Mesenchymal stem cell (in vitro differentiated cells and primary cell): ENCODE measurements at regions not wholly inside any gene's neighbourhood (a gene's known extent, or its start where the extent isn't known, plus 50 kb on each side); places are given as distances from the start of the nearest gene placed in this dataset.

Experiments used
- DNase-seq: peaks from one replicate; pipeline ENCODE4 v3.0.0-alpha.2; 2013
- H2AFZ ChIP-seq: one replicate; pipeline ENCODE4 v1.6.1; 2013; ENCODE audit warnings: low read depth, mild to moderate bottlenecking, control low read depth, inconsistent platforms, low read length, moderate library complexity
- H2AK5ac ChIP-seq: 2 replicates; pipeline ENCODE4 v1.6.1; 2013; ENCODE audit warnings: low read length, moderate library complexity, mild to moderate bottlenecking, inconsistent platforms; ENCODE audit not compliant: severe bottlenecking
- H2BK120ac ChIP-seq: one replicate; pipeline ENCODE4 v1.6.1; 2013; ENCODE audit warnings: low read depth, mild to moderate bottlenecking, inconsistent platforms, low read length, moderate library complexity
- H2BK12ac ChIP-seq, 2 experiments: one replicate each; pipeline ENCODE4 v1.6.1; 2013; ENCODE audit warnings: inconsistent platforms in 2 of 2, low read length in 2 of 2, mild to moderate bottlenecking in 2 of 2, moderate library complexity in 2 of 2, control low read depth in 1 of 2
- H2BK15ac ChIP-seq: one replicate; pipeline ENCODE4 v1.6.1; 2013; ENCODE audit warnings: mild to moderate bottlenecking, low read depth, inconsistent platforms; ENCODE audit not compliant: poor library complexity, severe bottlenecking
- H2BK5ac ChIP-seq: 2 replicates; pipeline ENCODE4 v1.6.1; 2013; ENCODE audit warnings: low read depth, mild to moderate bottlenecking, low read length, control low read depth, inconsistent platforms; ENCODE audit not compliant: poor library complexity, severe bottlenecking
- H3K14ac ChIP-seq, 2 experiments: one replicate each; pipeline ENCODE4 v1.6.1; 2013; ENCODE audit warnings: inconsistent platforms in 2 of 2, low read length in 2 of 2, control low read depth in 1 of 2, mild to moderate bottlenecking in 1 of 2, moderate library complexity in 1 of 2
- H3K18ac ChIP-seq, 2 experiments: one replicate each; pipeline ENCODE4 v1.6.1; 2013; ENCODE audit warnings: inconsistent platforms in 2 of 2, low read length in 2 of 2, control low read depth in 1 of 2, low read depth in 1 of 2, mild to moderate bottlenecking in 1 of 2
- H3K23ac ChIP-seq, 2 experiments: one replicate each; pipeline ENCODE4 v1.6.1; 2013; ENCODE audit warnings: inconsistent platforms in 2 of 2, low read length in 2 of 2, mild to moderate bottlenecking in 2 of 2, moderate library complexity in 2 of 2, control low read depth in 1 of 2
- H3K27ac ChIP-seq: 2 replicates; pipeline ENCODE4 v1.5.1; 2013; ENCODE audit warnings: mild to moderate bottlenecking, moderate library complexity, low read length, control low read depth, inconsistent platforms; ENCODE audit not compliant: poor library complexity, severe bottlenecking
- H3K27me3 ChIP-seq, 2 experiments: 2 replicates each; pipeline versions ENCODE4 v1.6.1 to v1.7.0; 2013; ENCODE audit warnings: low read length in 2 of 2, mild to moderate bottlenecking in 2 of 2, moderate library complexity in 2 of 2, control low read depth in 1 of 2, inconsistent platforms in 1 of 2; ENCODE audit not compliant: control insufficient read depth in 1 of 2, insufficient read depth in 1 of 2
- H3K36me3 ChIP-seq, 2 experiments: 2 replicates each; pipeline versions ENCODE4 v1.6.1 to v1.7.0; 2013; ENCODE audit warnings: low read length in 2 of 2, control low read depth in 1 of 2, inconsistent platforms in 1 of 2, low read depth in 1 of 2, mild to moderate bottlenecking in 1 of 2; ENCODE audit not compliant: insufficient read depth in 2 of 2, control insufficient read depth in 1 of 2
- H3K4ac ChIP-seq, 2 experiments: one replicate each; pipeline ENCODE4 v1.6.1; 2013; ENCODE audit warnings: inconsistent platforms in 2 of 2, low read length in 2 of 2, mild to moderate bottlenecking in 2 of 2, moderate library complexity in 2 of 2, control low read depth in 1 of 2, low read depth in 1 of 2
- H3K4me1 ChIP-seq: 2 replicates; pipeline ENCODE4 v1.6.1; 2013; ENCODE audit warnings: low read depth, low read length, control low read depth; ENCODE audit not compliant: control insufficient read depth, insufficient read depth
- H3K4me2 ChIP-seq: 2 replicates; pipeline ENCODE4 v1.6.1; 2013; ENCODE audit warnings: low read length, mild to moderate bottlenecking, inconsistent platforms; ENCODE audit not compliant: poor library complexity, severe bottlenecking
- H3K4me3 ChIP-seq, 2 experiments: 2 replicates each; pipeline versions ENCODE4 v1.5.1 to v1.7.0; 2013; ENCODE audit warnings: low read length in 2 of 2, mild to moderate bottlenecking in 2 of 2, control low read depth in 1 of 2, low read depth in 1 of 2; ENCODE audit not compliant: insufficient read depth in 1 of 2
- H3K79me1 ChIP-seq: replicated peaks from 2 replicates; pipeline ENCODE4 v1.6.1; 2013; ENCODE audit warnings: mild to moderate bottlenecking, control low read depth, low read length, inconsistent platforms; ENCODE audit not compliant: poor library complexity, severe bottlenecking
- H3K9ac ChIP-seq: 2 replicates; pipeline ENCODE4 v1.7.0; 2013; ENCODE audit warnings: mild to moderate bottlenecking, low read length, moderate library complexity
- H3K9me3 ChIP-seq: 2 replicates; pipeline ENCODE4 v1.7.0; 2013; ENCODE audit warnings: mild to moderate bottlenecking, low read length; ENCODE audit not compliant: control insufficient read depth
- H4K8ac ChIP-seq: one replicate; pipeline ENCODE4 v1.6.1; 2013; ENCODE audit warnings: inconsistent platforms, mild to moderate bottlenecking, low read length, moderate library complexity
- H4K91ac ChIP-seq: one replicate; pipeline ENCODE4 v1.6.1; 2013; ENCODE audit warnings: mild to moderate bottlenecking, low read length, inconsistent platforms
- WGBS: methylation state at CpG from one replicate; pipeline ENCODE4 v1.1.7; 2013; ENCODE audit warnings: mixed read lengths; 5-methylcytosine and 5-hydroxymethylcytosine counted together

DNA sequence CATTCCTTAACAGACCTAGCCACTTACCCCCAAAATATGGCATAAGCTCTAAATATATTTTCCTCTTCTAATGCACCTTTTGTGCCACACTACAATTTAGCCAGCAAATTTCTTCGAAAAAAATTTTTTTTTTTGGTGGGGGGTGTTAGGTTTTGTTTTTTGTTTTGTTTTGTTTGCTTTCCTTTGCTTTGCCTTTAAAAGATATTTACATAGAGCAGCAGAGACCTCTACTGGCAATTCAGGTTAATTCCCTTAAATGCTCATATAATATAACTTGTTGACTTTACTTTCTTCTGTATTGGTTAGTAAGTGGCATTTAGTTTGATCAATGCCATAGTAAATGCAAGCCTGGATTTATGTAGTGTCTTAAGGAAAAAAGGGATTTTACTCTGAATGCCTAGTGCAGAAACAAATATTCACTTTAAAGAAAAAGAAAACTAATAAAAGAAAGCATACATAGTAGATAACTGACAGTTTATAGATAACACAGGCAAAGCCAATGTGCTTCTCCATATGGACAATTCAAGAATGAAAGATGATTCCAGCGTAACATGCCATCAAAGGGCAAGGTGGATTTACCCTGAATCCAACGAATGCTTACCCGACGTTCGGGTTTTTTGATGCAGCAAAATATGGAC lies 1250.6 kb downstream of the GATA3 start:
- 81% methylated on average over 5 of the region's 6 CpGs for WGBS
- no peak overlapping the region for H3K4ac ChIP-seq
- peaks cover 0 to 10% of the 10 kb centered on the region in 2 experiments for H3K27me3 ChIP-seq
- no peak overlapping the region for H2BK12ac ChIP-seq
- no peaks in the 10 kb centered on the region for H3K36me3 ChIP-seq
- DNase-seq = peak; percentile 39
- H2BK120ac ChIP-seq = no peak overlapping the region
- H3K4me3 ChIP-seq = no peak overlapping the region
- no peak overlapping the region for H3K23ac ChIP-seq
- H3K18ac ChIP-seq = no peak overlapping the region
- H3K79me1 ChIP-seq = no peaks in the 10 kb centered on the region
- H3K4me2 ChIP-seq = no peak overlapping the region
- no peak overlapping the region for H2BK15ac ChIP-seq
- no peaks in the 10 kb centered on the region for H3K9me3 ChIP-seq
- H3K9ac ChIP-seq = no peak overlapping the region
- no peak overlapping the region for H4K8ac ChIP-seq
- H2AFZ ChIP-seq = no peak overlapping the region
- no peak overlapping the region for H4K91ac ChIP-seq
- H3K27ac ChIP-seq = no peak overlapping the region
- no peak overlapping the region for H3K14ac ChIP-seq
- no peaks in the 10 kb centered on the region for H3K4me1 ChIP-seq
- no peak overlapping the region for H2AK5ac ChIP-seq
- H2BK5ac ChIP-seq = no peak overlapping the region

DNA sequence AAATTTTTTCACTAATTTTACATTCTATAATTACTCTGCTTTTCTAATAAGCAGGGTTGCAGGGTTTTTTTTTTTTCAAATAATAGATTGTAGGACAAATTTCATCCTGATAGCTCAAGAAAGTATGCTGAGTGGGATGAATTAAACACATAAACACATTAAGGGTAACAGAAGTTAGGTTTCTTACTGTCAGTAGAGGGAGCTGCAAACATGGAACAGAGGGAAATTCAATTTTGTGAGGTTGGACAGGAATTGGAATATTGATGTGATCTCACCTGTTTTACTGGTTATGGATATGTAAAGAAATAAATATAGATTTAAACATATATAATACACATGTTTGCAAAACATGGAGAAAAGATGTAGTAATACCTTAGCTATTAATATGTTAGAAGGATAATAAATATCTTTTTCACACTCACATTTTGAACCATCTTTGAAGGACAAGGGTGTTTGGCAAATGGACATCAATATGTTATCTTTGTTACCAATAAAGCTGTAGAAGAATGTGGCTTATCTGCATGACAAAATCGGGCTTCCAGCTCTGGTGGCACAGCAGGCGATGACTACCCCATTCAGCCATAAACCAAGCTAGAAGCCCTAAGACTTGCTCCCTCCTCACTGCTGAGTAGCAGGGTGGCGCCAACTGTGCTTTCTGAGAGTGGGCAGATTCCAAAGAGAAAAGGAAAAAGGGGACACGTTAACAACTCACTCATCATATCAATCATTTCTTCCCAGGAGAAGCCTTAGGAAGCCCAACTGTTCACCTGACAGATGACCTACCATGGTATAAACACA lies 1257.4 kb downstream of the GATA3 start:
- no peak overlapping the region for H3K14ac ChIP-seq
- no peaks in the 10 kb centered on the region for H3K36me3 ChIP-seq
- no peak overlapping the region for H2AK5ac ChIP-seq
- no peak for DNase-seq
- no peak overlapping the region for H3K23ac ChIP-seq
- H2BK5ac ChIP-seq = no peak overlapping the region
- no peak overlapping the region for H2BK120ac ChIP-seq
- H3K9me3 ChIP-seq = no peaks in the 10 kb centered on the region
- H4K8ac ChIP-seq = no peak overlapping the region
- no peaks in the 10 kb centered on the region for H3K4me1 ChIP-seq
- no peak overlapping the region for H3K4ac ChIP-seq
- no peaks in the 10 kb centered on the region for H3K79me1 ChIP-seq
- peaks cover 5 to 8% of the 10 kb centered on the region in 2 experiments for H3K27me3 ChIP-seq
- no peak overlapping the region for H3K9ac ChIP-seq
- H2BK12ac ChIP-seq = no peak overlapping the region
- no peak overlapping the region for H3K18ac ChIP-seq
- no peak overlapping the region for H2AFZ ChIP-seq
- H2BK15ac ChIP-seq = no peak overlapping the region
- no peak overlapping the region for H4K91ac ChIP-seq
- H3K4me3 ChIP-seq = no peak overlapping the region
- 52% methylated on average over 3 of the region's 4 CpGs for WGBS
- H3K4me2 ChIP-seq = no peak overlapping the region
- no peak overlapping the region for H3K27ac ChIP-seq

DNA sequence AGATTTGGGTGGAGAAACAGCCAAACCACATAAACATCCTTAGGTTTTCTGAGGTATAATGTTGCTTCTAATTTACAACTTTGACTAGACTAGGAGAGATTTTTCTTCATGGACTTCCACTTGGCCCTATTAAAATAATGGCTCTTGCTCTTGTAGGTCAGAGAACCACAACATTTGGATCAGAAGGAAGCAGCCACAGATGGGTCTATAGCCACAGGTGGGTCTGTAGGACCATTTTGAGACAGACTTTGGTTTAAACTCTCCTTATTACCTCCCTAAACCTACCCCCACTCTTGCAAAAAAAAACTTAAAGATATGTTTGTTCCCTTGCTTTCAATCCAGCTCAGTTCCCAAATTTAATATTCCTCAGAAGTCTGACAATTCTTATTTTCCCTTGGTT lies 1260.8 kb downstream of the GATA3 start:
- no peaks in the 10 kb centered on the region for H3K4me1 ChIP-seq
- H3K27ac ChIP-seq = no peak overlapping the region
- H3K4ac ChIP-seq = no peak overlapping the region
- no peak overlapping the region for H3K14ac ChIP-seq
- H2AK5ac ChIP-seq = no peak overlapping the region
- no peak overlapping the region for H2BK15ac ChIP-seq
- H3K79me1 ChIP-seq = no peaks in the 10 kb centered on the region
- no peak overlapping the region for H3K18ac ChIP-seq
- no peak overlapping the region for H3K4me2 ChIP-seq
- H2AFZ ChIP-seq = no peak overlapping the region
- H3K9ac ChIP-seq = no peak overlapping the region
- H4K91ac ChIP-seq = no peak overlapping the region
- H3K23ac ChIP-seq = no peak overlapping the region
- H2BK5ac ChIP-seq = no peak overlapping the region
- no peaks in the 10 kb centered on the region for H3K9me3 ChIP-seq
- H3K36me3 ChIP-seq = no peaks in the 10 kb centered on the region
- H2BK12ac ChIP-seq = no peak overlapping the region
- DNase-seq = no peak
- no peak overlapping the region for H3K4me3 ChIP-seq
- peaks cover 4 to 5% of the 10 kb centered on the region in 2 experiments for H3K27me3 ChIP-seq
- no peak overlapping the region for H4K8ac ChIP-seq
- no peak overlapping the region for H2BK120ac ChIP-seq

DNA sequence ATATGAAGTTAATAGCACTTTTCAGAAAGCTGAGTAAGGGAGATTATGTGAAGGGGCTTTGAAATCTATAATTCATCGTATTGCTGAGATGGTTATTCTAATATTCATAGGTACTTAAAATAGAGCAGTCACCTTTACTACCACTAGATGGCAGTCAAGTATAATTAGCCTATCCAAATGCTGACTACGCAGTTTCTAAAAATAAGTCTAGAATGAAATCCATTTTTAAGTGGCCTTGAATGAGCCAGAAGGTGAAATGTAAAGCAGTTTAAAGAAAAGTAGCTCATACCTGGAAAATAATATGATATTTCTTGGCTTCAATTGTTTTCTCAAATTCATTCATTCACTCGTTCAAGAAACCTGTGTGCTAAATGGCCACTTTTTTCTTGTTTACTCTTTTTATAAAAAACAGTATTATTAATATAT lies 1277.1 kb downstream of the GATA3 start:
- Histone ChIP-seq H3K18ac (no peak overlapping the region), H3K9ac (no peak overlapping the region), H3K79me1 (no peaks in the 10 kb centered on the region), H3K9me3 (no peaks in the 10 kb centered on the region), H3K23ac (no peak overlapping the region), H2BK120ac (no peak overlapping the region), H4K91ac (no peak overlapping the region), H2BK15ac (no peak overlapping the region), H3K4me3 (no peak overlapping the region), H3K27me3 (peaks cover 10 to 12% of the 10 kb centered on the region in 2 experiments), H2AK5ac (no peak overlapping the region), H3K14ac (no peak overlapping the region), H2BK5ac (no peak overlapping the region), H2AFZ (no peak overlapping the region), H4K8ac (no peak overlapping the region), H3K4me2 (no peak overlapping the region), H2BK12ac (no peak overlapping the region), H3K27ac (no peak overlapping the region), H3K4me1 (no peaks in the 10 kb centered on the region), H3K4ac (no peak overlapping the region), H3K36me3 (no peaks in the 10 kb centered on the region)
- DNase-seq = peak; percentile 58
- WGBS = no CpG with 5 or more reads among the region's 3 CpGs
